Astrocyte of the spinal cord (primary cell): ENCODE measurements at regions not wholly inside any gene's neighbourhood (a gene's known extent, or its start where the extent isn't known, plus 50 kb on each side); places are given as distances from the start of the nearest gene placed in this dataset.

Source experiments
- DNase-seq: peaks from one replicate; pipeline ENCODE4 v3.0.0; 2011; ENCODE audit warnings: low read depth, low spot score
- H3K4me3 ChIP-seq: 2 replicates; pipeline ENCODE4 v1.5.1; 2011; ENCODE audit warnings: low read depth, mild to moderate bottlenecking, low read length, moderate library complexity
- in situ Hi-C: cut with HindIII; loops from 2 replicates; pipeline ENCODE4 v1.10.0; 2017; ENCODE audit warnings: low sequenced_read_pairs
- TF ChIP-seq, protein P1 (sequence below): IDR thresholded peaks from 2 replicates; pipeline ENCODE4 v1.5.1; 2012; ENCODE audit warnings: low read depth, mild to moderate bottlenecking, low read length, inconsistent platforms

- in situ Hi-C loops = no loop called here
- DNase-seq = no peak
- TF ChIP-seq, protein P1, sequence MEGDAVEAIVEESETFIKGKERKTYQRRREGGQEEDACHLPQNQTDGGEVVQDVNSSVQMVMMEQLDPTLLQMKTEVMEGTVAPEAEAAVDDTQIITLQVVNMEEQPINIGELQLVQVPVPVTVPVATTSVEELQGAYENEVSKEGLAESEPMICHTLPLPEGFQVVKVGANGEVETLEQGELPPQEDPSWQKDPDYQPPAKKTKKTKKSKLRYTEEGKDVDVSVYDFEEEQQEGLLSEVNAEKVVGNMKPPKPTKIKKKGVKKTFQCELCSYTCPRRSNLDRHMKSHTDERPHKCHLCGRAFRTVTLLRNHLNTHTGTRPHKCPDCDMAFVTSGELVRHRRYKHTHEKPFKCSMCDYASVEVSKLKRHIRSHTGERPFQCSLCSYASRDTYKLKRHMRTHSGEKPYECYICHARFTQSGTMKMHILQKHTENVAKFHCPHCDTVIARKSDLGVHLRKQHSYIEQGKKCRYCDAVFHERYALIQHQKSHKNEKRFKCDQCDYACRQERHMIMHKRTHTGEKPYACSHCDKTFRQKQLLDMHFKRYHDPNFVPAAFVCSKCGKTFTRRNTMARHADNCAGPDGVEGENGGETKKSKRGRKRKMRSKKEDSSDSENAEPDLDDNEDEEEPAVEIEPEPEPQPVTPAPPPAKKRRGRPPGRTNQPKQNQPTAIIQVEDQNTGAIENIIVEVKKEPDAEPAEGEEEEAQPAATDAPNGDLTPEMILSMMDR = no peak
- no peak overlapping the region for H3K4me3 ChIP-seq
Observed at GRCh38 chr2:163207693-163208370, 369.3 kb upstream of the KCNH7 start.

DNA sequence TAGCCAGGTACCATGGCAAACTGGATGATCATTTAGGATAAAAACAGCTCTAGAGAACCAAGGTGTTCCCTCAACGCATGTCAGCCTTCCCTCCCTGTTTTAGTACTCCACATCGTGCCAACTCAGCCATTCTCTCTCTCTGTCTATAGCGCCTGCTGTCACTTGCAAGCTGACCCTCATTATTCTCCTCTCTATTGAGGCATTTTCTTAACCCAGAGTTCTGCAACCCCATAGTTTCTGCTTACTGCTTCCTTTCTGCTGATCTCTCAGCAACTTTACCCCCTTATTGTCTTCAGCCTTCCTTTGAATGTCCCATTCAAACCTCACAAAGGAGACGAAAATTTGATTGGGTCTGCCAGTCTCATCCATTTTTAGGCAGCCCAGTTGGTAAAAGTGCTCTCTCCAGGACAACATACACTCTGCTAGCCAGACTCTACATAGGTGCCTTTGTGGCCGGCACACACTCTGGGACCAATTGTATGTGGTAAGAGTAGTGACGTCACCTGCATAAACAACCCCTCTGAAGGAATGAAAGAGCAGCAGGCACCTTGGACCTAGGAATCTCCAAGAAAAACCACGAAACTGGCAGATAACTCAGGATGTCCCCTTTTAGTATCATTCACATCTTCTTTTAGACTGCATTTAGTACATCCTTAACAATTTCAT lies 367.2 kb upstream of the KCNH7 start:
- H3K4me3 ChIP-seq = no peak overlapping the region
- TF ChIP-seq, protein P1 = no peak
- in situ Hi-C loops = no loop called here
- DNase-seq = no peak

GRCh38 chr2:163200741-163201140 lies 362.2 kb upstream of the KCNH7 start:
- DNase-seq = no peak
- in situ Hi-C loops = no loop called here
- TF ChIP-seq, protein P1 = no peak
- H3K4me3 ChIP-seq = no peak overlapping the region

- in situ Hi-C loops = no loop called here
- TF ChIP-seq, protein P1 = no peak
- no peak overlapping the region for H3K4me3 ChIP-seq
- no peak for DNase-seq
Observed at GRCh38 chr2:163198972-163199371, 360.4 kb upstream of the KCNH7 start.

GRCh38 chr2:163198007-163198406 lies 359.4 kb upstream of the KCNH7 start:
- in situ Hi-C loops = no loop called here

DNA sequence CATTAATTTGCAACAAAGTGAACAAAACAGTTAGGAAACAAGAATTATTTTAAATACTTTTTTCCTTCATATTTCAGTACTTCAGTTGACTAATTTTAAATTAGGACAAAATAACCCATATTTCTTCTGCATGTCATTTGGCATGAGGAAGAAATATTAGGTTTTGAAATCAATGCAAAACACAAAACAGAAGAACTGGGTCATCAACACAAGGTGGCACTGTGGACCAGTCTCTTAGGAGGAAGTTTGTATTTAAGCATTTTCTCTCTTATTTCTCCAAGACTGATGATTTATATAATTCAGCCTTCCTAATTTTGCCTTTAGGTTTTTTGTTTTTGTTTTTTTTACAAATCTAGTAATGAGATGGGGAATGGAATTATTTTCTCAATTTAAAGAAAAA lies 352.8 kb upstream of the KCNH7 start:
- DNase-seq = peak; percentile 61
- H3K4me3 ChIP-seq = no peak overlapping the region
- TF ChIP-seq, protein P1 = peak; percentile 72
- in situ Hi-C loops = no loop called here

More at GRCh38 chr2:163198007-163198406, 359.4 kb upstream of the KCNH7 start:
- TF ChIP-seq, protein P1 = no peak
- DNase-seq = no peak
- H3K4me3 ChIP-seq = no peak overlapping the region
